ENCODE measurements at regions not wholly inside any gene's neighbourhood (a gene's known extent, or its start where the extent isn't known, plus 50 kb on each side); places are given as distances from the start of the nearest gene placed in this dataset.
A peak's percentile ranks its signal among the peaks of the same experiment; 100 is the strongest.

DNA sequence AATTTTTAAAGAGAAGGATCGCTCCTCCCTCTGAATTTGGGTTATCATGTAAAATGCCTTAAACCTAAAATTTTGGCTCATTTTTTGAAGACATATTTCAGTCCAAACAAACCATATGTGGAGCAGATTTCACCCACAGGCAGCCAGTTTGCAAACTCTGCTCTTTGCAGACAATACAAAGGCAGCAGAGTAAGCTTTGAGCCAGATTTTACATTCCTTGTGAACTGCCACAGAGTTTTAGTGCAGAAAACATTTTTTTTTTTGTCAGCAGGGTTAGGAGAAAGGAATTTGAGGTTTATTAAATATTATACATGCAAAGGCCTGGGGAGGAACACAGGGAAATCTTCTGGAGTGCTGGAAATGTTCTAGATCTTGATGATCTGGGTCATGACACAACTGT is 171.9 kb upstream of the FN1 start:
- peak overlapping the region; percentile 19 for H3K9ac ChIP-seq (ENCODE audit: insufficient read length)
- no peak for DNase-seq (ENCODE audit: low read depth, low spot score)
- peak overlapping the region; percentile 74 for H3K27ac ChIP-seq
- no peak for TF ChIP-seq FOXP2 (optimal IDR thresholded peaks at IDR 0.05; ENCODE audit: control extremely low read depth, extremely low read length, insufficient read depth)
- no peak for TF ChIP-seq POLR2AphosphoS5 (IDR thresholded peaks at IDR 0.05; ENCODE audit: borderline replicate concordance, low read depth, low read length)
- TF ChIP-seq EZH2 (IDR thresholded peaks at IDR 0.05) = no peak
- no peaks in the 10 kb centered on the region for H3K9me3 ChIP-seq (ENCODE audit: low read depth, low read length)
- no peak overlapping the region for H3K4me3 ChIP-seq
- no peaks in the 10 kb centered on the region for H3K36me3 ChIP-seq (ENCODE audit: insufficient read depth, low read length)

DNA sequence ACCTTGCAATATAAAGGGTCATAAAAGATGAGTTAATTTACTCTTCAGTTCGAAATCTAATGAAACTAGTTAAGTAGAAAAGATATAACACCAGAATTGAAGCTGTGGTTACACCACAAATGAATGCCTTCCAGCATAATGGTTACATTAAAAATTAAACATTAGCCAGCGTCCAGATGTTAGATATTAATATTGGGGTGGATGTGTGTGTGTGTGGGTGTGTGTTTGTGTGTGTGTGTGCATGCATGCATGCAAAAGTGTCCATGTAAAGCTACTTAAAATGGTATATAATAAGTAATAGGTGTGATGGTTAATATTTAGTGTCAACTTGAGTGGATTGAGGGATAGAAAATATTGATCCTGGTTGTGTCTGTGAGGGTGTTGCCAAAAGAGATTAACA is 170.4 kb upstream of the FN1 start:
- H3K36me3 ChIP-seq (ENCODE audit: insufficient read depth, low read length) = no peaks in the 10 kb centered on the region
- H3K27ac ChIP-seq = peak overlapping the region; percentile 47; the same call in 1 of the 2 replicates
- no peak for TF ChIP-seq EZH2 (IDR thresholded peaks at IDR 0.05)
- TF ChIP-seq POLR2AphosphoS5 (IDR thresholded peaks at IDR 0.05; ENCODE audit: borderline replicate concordance, low read depth, low read length) = peak; percentile 22; the same call in 1 of the 2 replicates
- TF ChIP-seq FOXP2 (optimal IDR thresholded peaks at IDR 0.05; ENCODE audit: control extremely low read depth, extremely low read length, insufficient read depth) = no peak
- H3K9me3 ChIP-seq (ENCODE audit: low read depth, low read length) = no peaks in the 10 kb centered on the region
- H3K4me3 ChIP-seq = peak overlapping the region; percentile 27; the same call in 1 of the 2 replicates
- no peak for DNase-seq (ENCODE audit: low read depth, low spot score)
- no peak overlapping the region for H3K9ac ChIP-seq (ENCODE audit: insufficient read length)

GRCh38 chr2:215605214-215605613 is 169.3 kb upstream of the FN1 start:
- no peak overlapping the region for H3K27ac ChIP-seq
- no peaks in the 10 kb centered on the region for H3K36me3 ChIP-seq (ENCODE audit: insufficient read depth, low read length)
- no peak overlapping the region for H3K9ac ChIP-seq (ENCODE audit: insufficient read length)
- H3K9me3 ChIP-seq (ENCODE audit: low read depth, low read length) = no peaks in the 10 kb centered on the region
- no peak overlapping the region for H3K4me3 ChIP-seq
- TF ChIP-seq EZH2 (IDR thresholded peaks at IDR 0.05) (no peak), POLR2AphosphoS5 (IDR thresholded peaks at IDR 0.05; ENCODE audit: borderline replicate concordance, low read depth, low read length) (no peak)
- DNase-seq (ENCODE audit: low read depth, low spot score) = no peak

- Histone ChIP-seq H3K36me3 (ENCODE audit: insufficient read depth, low read length) (no peaks in the 10 kb centered on the region), H3K9me3 (ENCODE audit: low read depth, low read length) (no peaks in the 10 kb centered on the region), H3K27ac (no peak overlapping the region), H3K4me3 (no peak overlapping the region), H3K9ac (ENCODE audit: insufficient read length) (no peak overlapping the region)
- TF ChIP-seq EZH2 (IDR thresholded peaks at IDR 0.05) (no peak), POLR2AphosphoS5 (IDR thresholded peaks at IDR 0.05; ENCODE audit: borderline replicate concordance, low read depth, low read length) (no peak), FOXP2 (optimal IDR thresholded peaks at IDR 0.05; ENCODE audit: control extremely low read depth, extremely low read length, insufficient read depth) (no peak)
- no peak for DNase-seq (ENCODE audit: low read depth, low spot score)
Measured at GRCh38 chr2:215604606-215605005, 168.7 kb upstream of the FN1 start.

- DNase-seq (ENCODE audit: low read depth, low spot score) = no peak
- no peak overlapping the region for H3K4me3 ChIP-seq
- H3K27ac ChIP-seq = no peak overlapping the region
- H3K9me3 ChIP-seq (ENCODE audit: low read depth, low read length) = no peaks in the 10 kb centered on the region
- TF ChIP-seq EZH2 (IDR thresholded peaks at IDR 0.05) (no peak), FOXP2 (optimal IDR thresholded peaks at IDR 0.05; ENCODE audit: control extremely low read depth, extremely low read length, insufficient read depth) (no peak), POLR2AphosphoS5 (IDR thresholded peaks at IDR 0.05; ENCODE audit: borderline replicate concordance, low read depth, low read length) (no peak)
- no peaks in the 10 kb centered on the region for H3K36me3 ChIP-seq (ENCODE audit: insufficient read depth, low read length)
- H3K9ac ChIP-seq (ENCODE audit: insufficient read length) = no peak overlapping the region
Measured at GRCh38 chr2:215603440-215603839, 167.6 kb upstream of the FN1 start.

DNA sequence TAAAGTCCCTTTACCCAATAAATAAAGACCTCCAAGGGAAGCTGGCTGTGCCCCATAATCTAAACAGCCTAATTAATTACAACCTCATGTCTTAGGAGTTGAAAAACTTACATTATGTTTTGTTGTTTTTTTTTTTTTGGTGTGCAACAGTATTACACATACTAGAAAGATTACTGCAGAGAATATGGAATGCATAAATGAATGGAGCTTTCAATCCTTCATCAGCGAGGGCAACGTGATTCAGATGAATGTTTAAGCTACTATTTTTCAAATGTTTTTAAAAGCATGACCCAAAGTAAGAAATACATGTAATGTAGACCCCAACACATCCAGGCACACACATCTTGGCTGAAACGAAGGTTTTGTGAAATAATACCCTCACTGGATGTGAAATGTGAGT is 167.1 kb upstream of the FN1 start:
- no peak overlapping the region for H3K9ac ChIP-seq (ENCODE audit: insufficient read length)
- no peaks in the 10 kb centered on the region for H3K36me3 ChIP-seq (ENCODE audit: insufficient read depth, low read length)
- TF ChIP-seq EZH2 (IDR thresholded peaks at IDR 0.05) (no peak), POLR2AphosphoS5 (IDR thresholded peaks at IDR 0.05; ENCODE audit: borderline replicate concordance, low read depth, low read length) (no peak), FOXP2 (optimal IDR thresholded peaks at IDR 0.05; ENCODE audit: control extremely low read depth, extremely low read length, insufficient read depth) (no peak)
- H3K4me3 ChIP-seq = no peak overlapping the region
- H3K27ac ChIP-seq = no peak overlapping the region
- H3K9me3 ChIP-seq (ENCODE audit: low read depth, low read length) = no peaks in the 10 kb centered on the region
- DNase-seq (ENCODE audit: low read depth, low spot score) = no peak

DNA sequence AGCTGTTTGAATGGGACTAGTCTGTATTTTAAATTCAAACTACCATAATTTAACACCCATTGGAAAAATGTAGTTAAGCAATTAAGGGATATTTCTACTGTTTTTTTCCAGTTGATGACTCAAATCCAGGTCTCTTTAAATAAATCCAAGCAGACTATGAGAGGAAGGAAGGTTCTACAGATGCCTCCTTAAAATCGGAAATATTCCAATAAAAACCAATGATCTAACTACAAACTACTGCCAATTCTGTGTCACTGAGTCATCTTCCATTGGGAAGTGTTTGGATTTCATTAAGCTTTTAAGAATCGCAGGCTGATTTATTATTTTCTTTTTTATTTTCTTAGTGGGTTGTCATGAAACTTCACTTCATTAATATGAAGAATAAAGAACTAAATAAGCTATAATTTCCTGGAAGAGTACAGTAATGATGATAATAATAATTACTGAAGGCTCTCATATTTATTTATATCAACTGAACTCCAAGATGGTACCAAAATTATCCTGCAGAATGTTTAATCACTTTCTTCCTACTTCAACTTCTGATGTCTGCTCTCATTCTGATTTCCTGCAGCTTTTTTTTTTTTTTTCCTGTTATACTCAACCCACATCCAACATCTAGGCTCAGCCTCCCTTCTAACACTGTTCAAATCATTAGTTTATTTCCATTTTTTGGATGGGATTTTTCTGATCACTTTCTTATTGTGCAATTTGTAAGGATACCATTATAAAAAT is 166.3 kb upstream of the FN1 start:
- Histone ChIP-seq H3K4me3 (no peak overlapping the region), H3K36me3 (ENCODE audit: insufficient read depth, low read length) (no peaks in the 10 kb centered on the region), H3K9me3 (ENCODE audit: low read depth, low read length) (no peaks in the 10 kb centered on the region), H3K9ac (ENCODE audit: insufficient read length) (no peak overlapping the region), H3K27ac (no peak overlapping the region)
- TF ChIP-seq FOXP2 (optimal IDR thresholded peaks at IDR 0.05; ENCODE audit: control extremely low read depth, extremely low read length, insufficient read depth) = no peak
- no peak for TF ChIP-seq EZH2 (IDR thresholded peaks at IDR 0.05)
- no peak for TF ChIP-seq POLR2AphosphoS5 (IDR thresholded peaks at IDR 0.05; ENCODE audit: borderline replicate concordance, low read depth, low read length)
- DNase-seq (ENCODE audit: low read depth, low spot score) = no peak

- no peak overlapping the region for H3K27ac ChIP-seq
- DNase-seq (ENCODE audit: low read depth, low spot score) = no peak
Measured at GRCh38 chr2:215601526-215601925, 165.7 kb upstream of the FN1 start.

DNA sequence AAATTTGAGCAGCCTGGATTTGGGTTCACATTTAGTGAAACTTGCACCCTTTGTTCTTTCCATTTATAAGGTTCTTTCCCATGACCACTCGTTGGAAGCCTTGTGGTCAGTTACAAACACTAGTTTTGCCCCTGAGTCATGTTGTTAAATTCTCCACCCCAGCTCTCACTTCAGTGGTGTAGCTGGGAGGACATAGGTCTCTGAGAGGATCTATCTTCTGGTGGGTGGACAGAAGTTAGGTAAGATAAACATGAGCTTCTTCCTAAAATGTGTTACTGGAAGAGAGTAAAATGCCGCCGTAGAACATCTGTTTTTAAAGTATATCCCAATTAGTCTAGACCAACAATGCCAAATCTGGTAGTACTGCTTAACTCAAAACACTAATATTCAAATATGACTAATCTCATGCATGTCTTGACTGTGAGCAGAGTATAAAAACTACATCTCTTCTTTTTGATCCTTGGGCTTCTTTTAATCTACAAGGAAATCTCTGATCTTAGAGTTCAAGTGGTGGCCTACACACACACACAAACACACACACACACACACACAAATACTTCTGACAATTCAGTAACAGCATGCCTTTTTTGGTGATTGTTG is 162.6 kb upstream of the FN1 start:
- H3K4me3 ChIP-seq = no peak overlapping the region
- H3K27ac ChIP-seq = no peak overlapping the region
- TF ChIP-seq POLR2AphosphoS5 (IDR thresholded peaks at IDR 0.05; ENCODE audit: borderline replicate concordance, low read depth, low read length) (no peak), FOXP2 (optimal IDR thresholded peaks at IDR 0.05; ENCODE audit: control extremely low read depth, extremely low read length, insufficient read depth) (no peak), EZH2 (IDR thresholded peaks at IDR 0.05) (no peak)
- H3K36me3 ChIP-seq (ENCODE audit: insufficient read depth, low read length) = no peaks in the 10 kb centered on the region
- H3K9ac ChIP-seq (ENCODE audit: insufficient read length) = no peak overlapping the region
- H3K9me3 ChIP-seq (ENCODE audit: low read depth, low read length) = no peaks in the 10 kb centered on the region
- DNase-seq (ENCODE audit: low read depth, low spot score) = no peak

More at GRCh38 chr2:215601526-215601925, 165.7 kb upstream of the FN1 start:
- no peaks in the 10 kb centered on the region for H3K36me3 ChIP-seq (ENCODE audit: insufficient read depth, low read length)
- no peaks in the 10 kb centered on the region for H3K9me3 ChIP-seq (ENCODE audit: low read depth, low read length)
- TF ChIP-seq EZH2 (IDR thresholded peaks at IDR 0.05) = no peak
- H3K4me3 ChIP-seq = no peak overlapping the region
- no peak overlapping the region for H3K9ac ChIP-seq (ENCODE audit: insufficient read length)
